Caco-2 (cell line): ENCODE measurements at regions not wholly inside any gene's neighbourhood (a gene's known extent, or its start where the extent isn't known, plus 50 kb on each side); places are given as distances from the start of the nearest gene placed in this dataset.

ENCODE experiments used
- BruUV-seq: library from RNA; stranded (reverse); fragments of 400-500 nt; replicated peaks from 2 replicates; lab custom pipeline; 2021; lab: Mats Ljungman, UMichigan
- CTCF ChIA-PET: fragments of 300-600 bp; sonication (Branson Sonifier 250); formaldehyde crosslinking; loops from one replicate; lab custom pipeline; 2022; ENCODE audit warnings: antibody characterized with exemption; lab: Charles Lee
- POLR2A ChIA-PET: fragments of 300-600 bp; sonication (Branson Sonifier 250); formaldehyde crosslinking; loops from one replicate; lab custom pipeline; 2022; ENCODE audit warnings: antibody characterized with exemption; lab: Charles Lee
- DNase-seq, 2 experiments: peaks; one replicate each; pipeline versions ENCODE4 v3.0.0 to v3.0.0-alpha.2; 2020 to 2022
- H3K27me3 ChIP-seq: replicated peaks from 2 replicates; pipeline ENCODE4 v1.6.0; 2011; ENCODE audit warnings: low read length; ENCODE audit not compliant: control insufficient read depth, insufficient read depth
- H3K36me3 ChIP-seq: 2 replicates; pipeline ENCODE4 v1.5.1; 2011; ENCODE audit warnings: low read length; ENCODE audit not compliant: control insufficient read depth, insufficient read depth
- H3K4me1 ChIP-seq: fragments of 250-450 bp; sonication (Bioruptor Pico); 2 replicates; pipeline ENCODE4 v1.5.1; 2020; ENCODE audit warnings: mild to moderate bottlenecking
- H3K4me3 ChIP-seq: 2 replicates; pipeline ENCODE4 v1.5.1; 2011; ENCODE audit warnings: low read depth, mild to moderate bottlenecking, control low read depth, low read length
- H3K9me3 ChIP-seq: fragments of 250-450 bp; sonication (Bioruptor Pico); 2 replicates; pipeline ENCODE4 v1.5.1; 2020; ENCODE audit warnings: mild to moderate bottlenecking, moderate library complexity
- H3K27ac Mint-ChIP-seq: one replicate; pipeline ENCODE4 v1.8.0; 2022; ENCODE audit warnings: mixed read lengths; ENCODE audit not compliant: unreplicated experiment
- H3K27me3 Mint-ChIP-seq: one replicate; pipeline ENCODE4 v1.8.0; 2022; ENCODE audit warnings: mixed read lengths; ENCODE audit not compliant: insufficient read depth, unreplicated experiment
- H3K36me3 Mint-ChIP-seq: one replicate; pipeline ENCODE4 v1.8.0; 2022; ENCODE audit warnings: mild to moderate bottlenecking, mixed read lengths; ENCODE audit not compliant: insufficient read depth, unreplicated experiment
- H3K4me1 Mint-ChIP-seq: one replicate; pipeline ENCODE4 v1.8.0; 2022; ENCODE audit warnings: low read depth, mixed read lengths; ENCODE audit not compliant: unreplicated experiment
- H3K4me3 Mint-ChIP-seq: one replicate; pipeline ENCODE4 v1.8.0; 2022; ENCODE audit warnings: mild to moderate bottlenecking, moderate library complexity, mixed read lengths; ENCODE audit not compliant: unreplicated experiment
- H3K9me3 Mint-ChIP-seq: one replicate; pipeline ENCODE4 v1.8.0; 2022; ENCODE audit warnings: mixed read lengths; ENCODE audit not compliant: unreplicated experiment
- intact Hi-C: fragments of 100-400 bp; cut with micrococcal nuclease; formaldehyde crosslinking; loops from one replicate; pipeline ENCODE4 v1.10.0; 2022; ENCODE audit not compliant: unreplicated experiment
- TF ChIP-seq, protein P1 (sequence below), 2 experiments: fragments of 200-600 bp in 1 of 2; IDR thresholded peaks; 1 replicate in 1 of 2; 2 replicates in 1 of 2; pipeline versions ENCODE4 v1.5.1 to v1.8.0; 2011 to 2022; ENCODE audit warnings: antibody characterized with exemption in 1 of 2, control low read depth in 1 of 2, inconsistent platforms in 1 of 2, low read depth in 1 of 2, low read length in 1 of 2, mild to moderate bottlenecking in 1 of 2, moderate library complexity in 1 of 2; ENCODE audit not compliant: insufficient read depth in 1 of 2, severe bottlenecking in 1 of 2, unreplicated experiment in 1 of 2

DNA sequence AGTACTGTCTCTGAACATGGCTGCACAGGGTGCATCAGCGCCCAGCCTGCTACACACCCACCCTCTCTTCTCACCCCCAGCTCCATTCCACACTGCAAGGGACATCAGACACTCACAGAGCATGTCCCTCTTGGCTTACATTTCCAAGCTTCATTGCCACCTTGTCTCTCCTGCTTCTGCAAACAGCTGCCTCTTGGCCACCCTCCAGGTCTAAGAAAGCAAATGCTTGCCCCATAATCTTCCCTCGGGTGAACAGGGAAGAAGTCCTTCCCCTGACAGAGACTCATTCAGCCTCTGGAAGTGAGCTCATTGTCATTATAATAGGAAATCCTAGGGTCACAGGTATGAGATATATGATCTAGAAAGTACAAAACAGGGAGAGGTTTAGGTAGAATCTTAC is 505.2 kb downstream of the RMST start:
- no peak overlapping the region for H3K27ac Mint-ChIP-seq
- H3K36me3 Mint-ChIP-seq: no peaks in the 10 kb centered on the region
- no peak overlapping the region for H3K4me3 ChIP-seq
- H3K4me1 Mint-ChIP-seq: no peaks in the 10 kb centered on the region
- BruUV-seq: no TSS peak
- TF ChIP-seq, protein P1, sequence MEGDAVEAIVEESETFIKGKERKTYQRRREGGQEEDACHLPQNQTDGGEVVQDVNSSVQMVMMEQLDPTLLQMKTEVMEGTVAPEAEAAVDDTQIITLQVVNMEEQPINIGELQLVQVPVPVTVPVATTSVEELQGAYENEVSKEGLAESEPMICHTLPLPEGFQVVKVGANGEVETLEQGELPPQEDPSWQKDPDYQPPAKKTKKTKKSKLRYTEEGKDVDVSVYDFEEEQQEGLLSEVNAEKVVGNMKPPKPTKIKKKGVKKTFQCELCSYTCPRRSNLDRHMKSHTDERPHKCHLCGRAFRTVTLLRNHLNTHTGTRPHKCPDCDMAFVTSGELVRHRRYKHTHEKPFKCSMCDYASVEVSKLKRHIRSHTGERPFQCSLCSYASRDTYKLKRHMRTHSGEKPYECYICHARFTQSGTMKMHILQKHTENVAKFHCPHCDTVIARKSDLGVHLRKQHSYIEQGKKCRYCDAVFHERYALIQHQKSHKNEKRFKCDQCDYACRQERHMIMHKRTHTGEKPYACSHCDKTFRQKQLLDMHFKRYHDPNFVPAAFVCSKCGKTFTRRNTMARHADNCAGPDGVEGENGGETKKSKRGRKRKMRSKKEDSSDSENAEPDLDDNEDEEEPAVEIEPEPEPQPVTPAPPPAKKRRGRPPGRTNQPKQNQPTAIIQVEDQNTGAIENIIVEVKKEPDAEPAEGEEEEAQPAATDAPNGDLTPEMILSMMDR (IDR thresholded peaks at IDR 0.05; ENCODE audit: insufficient read depth in 1 of 2, low read depth in 1 of 2, low read length in 1 of 2, severe bottlenecking in 1 of 2, unreplicated experiment in 1 of 2): no peak
- H3K9me3 Mint-ChIP-seq: no peaks in the 10 kb centered on the region
- intact Hi-C loops: loop anchor here (10.0 kb wide), 1 partner anchor 187 kb away; no protein-coding TSS in a partner anchor
- no peak overlapping the region for H3K4me3 Mint-ChIP-seq
- H3K36me3 ChIP-seq: no peaks in the 10 kb centered on the region
- no peak for DNase-seq
- POLR2A ChIA-PET: no interaction called here
- H3K27me3 Mint-ChIP-seq: no peaks in the 10 kb centered on the region
- no peaks in the 10 kb centered on the region for H3K27me3 ChIP-seq
- CTCF ChIA-PET: no interaction called here
- H3K4me1 ChIP-seq: no peaks in the 10 kb centered on the region
- H3K9me3 ChIP-seq: no peaks in the 10 kb centered on the region

DNA sequence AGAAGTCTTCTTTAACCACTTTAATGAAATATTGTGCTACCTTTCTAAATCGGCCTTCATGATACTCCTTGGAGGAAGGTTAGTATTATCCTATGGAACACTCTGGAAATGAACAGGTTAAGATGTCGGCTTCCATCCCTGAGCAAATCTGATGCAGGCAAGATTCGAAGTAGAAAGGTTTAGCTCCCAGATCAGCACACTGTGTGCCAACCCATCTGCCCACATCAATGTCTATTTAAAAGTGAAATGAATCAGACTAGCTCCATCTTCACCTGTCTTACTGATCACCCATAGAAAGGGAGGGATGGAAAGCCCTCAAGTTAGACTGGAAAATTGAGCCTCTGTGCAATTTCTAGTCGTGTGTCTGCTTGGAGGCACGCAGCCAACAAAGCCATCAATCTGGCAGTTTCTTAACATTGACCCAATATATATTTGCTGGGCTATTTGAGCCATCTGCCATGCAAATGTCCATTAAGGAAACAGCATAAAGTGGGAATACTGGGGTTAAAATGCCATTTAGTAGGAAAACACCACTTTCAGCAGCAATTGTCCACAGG is 506.1 kb downstream of the RMST start:
- no TSS peak for BruUV-seq
- no peaks in the 10 kb centered on the region for H3K27me3 Mint-ChIP-seq
- ChIA-PET CTCF (no interaction called here), POLR2A (no interaction called here)
- H3K4me1 Mint-ChIP-seq: peaks cover 2% of the 10 kb centered on the region
- H3K27ac Mint-ChIP-seq: no peak overlapping the region
- Histone ChIP-seq H3K4me3 (no peak overlapping the region), H3K4me1 (peaks cover 5% of the 10 kb centered on the region), H3K9me3 (no peaks in the 10 kb centered on the region), H3K36me3 (no peaks in the 10 kb centered on the region), H3K27me3 (no peaks in the 10 kb centered on the region)
- no peak overlapping the region for H3K4me3 Mint-ChIP-seq
- intact Hi-C loops: loop anchor here (10.0 kb wide), 1 partner anchor 186 kb away; no protein-coding TSS in a partner anchor
- H3K9me3 Mint-ChIP-seq: no peaks in the 10 kb centered on the region
- TF ChIP-seq, protein P1 (IDR thresholded peaks at IDR 0.05; ENCODE audit: insufficient read depth in 1 of 2, low read depth in 1 of 2, low read length in 1 of 2, severe bottlenecking in 1 of 2, unreplicated experiment in 1 of 2): no peak
- no peaks in the 10 kb centered on the region for H3K36me3 Mint-ChIP-seq
- DNase-seq: no peak

DNA sequence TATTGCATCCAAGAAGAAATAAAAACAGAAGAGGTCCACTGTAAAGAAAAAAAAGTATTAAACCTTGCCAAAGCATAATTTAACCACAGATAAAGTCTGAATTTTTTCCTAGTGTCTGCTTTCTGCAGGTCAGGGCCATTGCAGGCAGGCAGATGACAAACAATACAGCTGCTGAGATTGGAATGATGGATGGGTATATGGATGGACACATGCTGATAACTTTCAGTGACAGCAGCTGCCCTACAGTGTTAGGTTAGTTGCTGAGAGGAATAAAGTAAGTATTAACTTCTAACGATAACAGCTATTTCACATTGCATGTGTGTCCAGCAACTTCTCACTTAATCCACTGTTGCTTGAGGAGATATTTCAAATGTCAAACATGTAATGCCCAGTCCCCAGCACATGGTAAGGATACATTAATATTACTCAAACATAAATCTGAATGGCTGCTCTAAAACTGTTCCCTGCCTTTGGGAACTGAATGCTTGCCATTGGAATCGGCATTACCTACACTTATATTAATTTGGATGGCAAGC is 515.3 kb downstream of the RMST start:
- TF ChIP-seq, protein P1 (IDR thresholded peaks at IDR 0.05; ENCODE audit: insufficient read depth in 1 of 2, low read depth in 1 of 2, low read length in 1 of 2, severe bottlenecking in 1 of 2, unreplicated experiment in 1 of 2): no peak
- Mint-ChIP-seq H3K4me3 (no peak overlapping the region), H3K27ac (no peak overlapping the region), H3K9me3 (peaks cover 16% of the 10 kb centered on the region), H3K36me3 (no peaks in the 10 kb centered on the region), H3K27me3 (no peaks in the 10 kb centered on the region), H3K4me1 (peaks cover 8% of the 10 kb centered on the region)
- Histone ChIP-seq H3K9me3 (peaks cover 4% of the 10 kb centered on the region; the same call in 1 of the 2 replicates), H3K36me3 (no peaks in the 10 kb centered on the region), H3K27me3 (no peaks in the 10 kb centered on the region), H3K4me1 (peaks cover 8% of the 10 kb centered on the region), H3K4me3 (no peak overlapping the region)
- BruUV-seq: no TSS peak
- intact Hi-C loops: no loop called here
- POLR2A ChIA-PET: no interaction called here
- no peak for DNase-seq
- CTCF ChIA-PET: no interaction called here
